Parathyroid adenoma (tissue), 2 donors: ENCODE measurements at regions not wholly inside any gene's neighbourhood (a gene's known extent, or its start where the extent isn't known, plus 50 kb on each side); places are given as distances from the start of the nearest gene placed in this dataset.

Source experiments
- H2AFZ ChIP-seq: fragments of 300-600 bp; sonication (generic); one replicate; pipeline ENCODE4 v1.7.0; 2017; ENCODE audit warnings: antibody characterized with exemption, mild to moderate bottlenecking
- H3K27ac ChIP-seq: fragments of 300-600 bp; sonication (generic); one replicate; pipeline ENCODE4 v1.7.0; 2017
- H3K27me3 ChIP-seq: fragments of 300-600 bp; sonication (generic); one replicate; pipeline ENCODE4 v1.7.0; 2017; ENCODE audit warnings: low read length; ENCODE audit not compliant: control insufficient read depth, insufficient read depth
- H3K36me3 ChIP-seq: fragments of 300-600 bp; sonication (generic); one replicate; pipeline ENCODE4 v1.7.0; 2017; ENCODE audit warnings: low read length; ENCODE audit not compliant: control insufficient read depth, insufficient read depth
- H3K4me1 ChIP-seq: fragments of 300-600 bp; sonication (generic); one replicate; pipeline ENCODE4 v1.7.0; 2017; ENCODE audit warnings: control low read depth
- H3K4me2 ChIP-seq: fragments of 300-600 bp; sonication (generic); one replicate; pipeline ENCODE4 v1.7.0; 2017; ENCODE audit warnings: low read length
- H3K4me3 ChIP-seq: fragments of 300-600 bp; sonication (generic); one replicate; pipeline ENCODE4 v1.7.0; 2017; ENCODE audit warnings: low read depth, low read length
- H3K79me2 ChIP-seq: fragments of 300-600 bp; sonication (generic); one replicate; pipeline ENCODE4 v1.7.0; 2017; ENCODE audit warnings: control low read depth
- H3K9ac ChIP-seq: fragments of 300-600 bp; sonication (generic); one replicate; pipeline ENCODE4 v1.7.0; 2017; ENCODE audit warnings: mild to moderate bottlenecking
- H3K9me3 ChIP-seq: fragments of 300-600 bp; sonication (generic); one replicate; pipeline ENCODE4 v1.7.0; 2017; ENCODE audit warnings: low read length; ENCODE audit not compliant: control insufficient read depth
- CTCF ChIP-seq: fragments of 300-600 bp; sonication (generic); IDR thresholded peaks from one replicate; pipeline ENCODE4 v1.7.0; 2017; ENCODE audit warnings: antibody characterized with exemption, mild to moderate bottlenecking
- donor health status: primary hyperparathyroidism.

GRCh38 chr13:40083841-40084240 lies 428.4 kb downstream of the COG6 start:
- Histone ChIP-seq H3K27ac (no peak overlapping the region), H3K4me1 (no peaks in the 10 kb centered on the region), H3K9me3 (no peaks in the 10 kb centered on the region), H3K27me3 (no peaks in the 10 kb centered on the region), H3K79me2 (no peaks in the 10 kb centered on the region), H3K36me3 (no peaks in the 10 kb centered on the region), H2AFZ (no peak overlapping the region), H3K9ac (no peak overlapping the region), H3K4me3 (no peak overlapping the region), H3K4me2 (no peak overlapping the region)
- TF ChIP-seq CTCF, result no peak

GRCh38 chr13:40084934-40085333 lies 429.5 kb downstream of the COG6 start:
- no peak for TF ChIP-seq CTCF
- no peaks in the 10 kb centered on the region for H3K79me2 ChIP-seq

GRCh38 chr13:40087091-40088002 lies 431.9 kb downstream of the COG6 start:
- H2AFZ ChIP-seq, result no peak overlapping the region
- TF ChIP-seq CTCF, result no peak
- H3K79me2 ChIP-seq, result no peaks in the 10 kb centered on the region
- H3K9me3 ChIP-seq, result no peaks in the 10 kb centered on the region
- H3K36me3 ChIP-seq, result no peaks in the 10 kb centered on the region
- H3K4me3 ChIP-seq, result no peak overlapping the region
- no peak overlapping the region for H3K27ac ChIP-seq
- H3K4me2 ChIP-seq, result no peak overlapping the region
- H3K4me1 ChIP-seq, result no peaks in the 10 kb centered on the region
- H3K27me3 ChIP-seq, result no peaks in the 10 kb centered on the region
- H3K9ac ChIP-seq, result no peak overlapping the region

More at GRCh38 chr13:40084934-40085333, 429.5 kb downstream of the COG6 start:
- Histone ChIP-seq H3K4me3 (no peak overlapping the region), H3K27ac (no peak overlapping the region), H3K9me3 (no peaks in the 10 kb centered on the region), H2AFZ (no peak overlapping the region), H3K27me3 (no peaks in the 10 kb centered on the region), H3K36me3 (no peaks in the 10 kb centered on the region), H3K9ac (no peak overlapping the region), H3K4me2 (no peak overlapping the region), H3K4me1 (no peaks in the 10 kb centered on the region)

- H3K27ac ChIP-seq, result no peak overlapping the region
- H3K36me3 ChIP-seq, result no peaks in the 10 kb centered on the region
- H3K27me3 ChIP-seq, result no peaks in the 10 kb centered on the region
- no peak overlapping the region for H3K4me3 ChIP-seq
- no peak overlapping the region for H3K9ac ChIP-seq
- H3K4me2 ChIP-seq, result no peak overlapping the region
- no peak for TF ChIP-seq CTCF
- no peak overlapping the region for H2AFZ ChIP-seq
- H3K79me2 ChIP-seq, result no peaks in the 10 kb centered on the region
- H3K9me3 ChIP-seq, result no peaks in the 10 kb centered on the region
- H3K4me1 ChIP-seq, result no peaks in the 10 kb centered on the region
Measured at GRCh38 chr13:40094056-40094455, 438.6 kb downstream of the COG6 start.
